ENCODE measurements at regions not wholly inside any gene's neighbourhood (a gene's known extent, or its start where the extent isn't known, plus 50 kb on each side); places are given as distances from the start of the nearest gene placed in this dataset.

GRCh38 chr18:38805256-38805655 is 1239.7 kb upstream of the CELF4 start:
- H2BK20ac ChIP-seq (ENCODE audit: low read length): no peak overlapping the region
- no peaks in the 10 kb centered on the region for H3K79me1 ChIP-seq (ENCODE audit: low read depth, low read length)
- no peak overlapping the region for H2BK120ac ChIP-seq (replicated peaks; ENCODE audit: low read depth, low read length)
- H2BK12ac ChIP-seq (ENCODE audit: low read depth, low read length): no peak overlapping the region
- no peak overlapping the region for H3K23ac ChIP-seq (ENCODE audit: insufficient read length)
- no peak overlapping the region; a peak in 1 of 4 replicates for H3K4me2 ChIP-seq (ENCODE audit: insufficient read depth in 1 of 2, low read depth in 2 of 2, low read length in 2 of 2)
- no peak overlapping the region for H3K9ac ChIP-seq (replicated peaks in 1 of 4; ENCODE audit: extremely low read depth in 1 of 4, low read depth in 3 of 4, low read length in 3 of 4)
- DNase-seq (ENCODE audit: low read depth in 1 of 2, low spot score in 2 of 2) (no peak), FAIRE-seq (no peak)
- H3K4me3 ChIP-seq (ENCODE audit: extremely low read depth in 1 of 4, insufficient read depth in 2 of 4, low read depth in 3 of 4, low read length in 4 of 4): no peak overlapping the region
- H2BK15ac ChIP-seq (ENCODE audit: low read length): no peak overlapping the region
- no peak overlapping the region for H3K14ac ChIP-seq (ENCODE audit: insufficient read length)
- ChIA-PET POLR2A (ENCODE audit: partially characterized antibody) (interaction anchor here (0.6 kb wide), 1 partner anchor 27 kb away, joined by 3 read pairs; no protein-coding TSS in a partner anchor), CTCF (ENCODE audit: partially characterized antibody) (no interaction called here)
- no peak overlapping the region for H3K18ac ChIP-seq (ENCODE audit: extremely low read depth, low read length)
- H2AFZ ChIP-seq (ENCODE audit: low read length): no peak overlapping the region
- H4K20me1 ChIP-seq (replicated peaks in 1 of 2; ENCODE audit: control insufficient read depth in 1 of 2, insufficient read depth in 2 of 2, low read length in 2 of 2): no peaks in the 10 kb centered on the region
- H3K23me2 ChIP-seq (ENCODE audit: low read depth, low read length): no peaks in the 10 kb centered on the region
- WGBS, 2 experiments (ENCODE audit: extremely low coverage in 1 of 2, insufficient coverage in 1 of 2, insufficient read length in 1 of 2, insufficient replicate concordance in 2 of 2, low coverage in 1 of 2, low lambda C conversion rate in 2 of 2, missing lambda C conversion rate in 1 of 2): 58% methylated on average over 1 of the region's 1 CpG; no CpG with 5 or more reads in 1 of the 2 experiments
- H3K79me2 ChIP-seq (ENCODE audit: control insufficient read depth in 1 of 2, insufficient read depth in 2 of 2, low read length in 2 of 2): no peaks in the 10 kb centered on the region
- no peak overlapping the region for H2BK5ac ChIP-seq (ENCODE audit: low read depth, low read length)
- no peak overlapping the region for H4K5ac ChIP-seq (ENCODE audit: insufficient read length, low read depth, low read length)
- no peak overlapping the region for H2AK5ac ChIP-seq (ENCODE audit: low read depth, low read length)
- no peaks in the 10 kb centered on the region for H3K36me3 ChIP-seq (ENCODE audit: control insufficient read depth in 2 of 4, insufficient read depth in 4 of 4, low read length in 3 of 4)
- no peak overlapping the region for H3K4ac ChIP-seq (replicated peaks; ENCODE audit: insufficient read length, low read depth, low read length)
- H4K8ac ChIP-seq (ENCODE audit: extremely low read depth, insufficient read depth, low read length): no peak overlapping the region
- no peaks in the 10 kb centered on the region for H3K27me3 ChIP-seq (replicated peaks in 1 of 4; ENCODE audit: control insufficient read depth in 3 of 4, extremely low read depth in 1 of 4, insufficient read depth in 3 of 4, low read length in 3 of 4)
- H3K4me1 ChIP-seq (replicated peaks in 1 of 4; ENCODE audit: control insufficient read depth in 3 of 4, insufficient read depth in 4 of 4, low read length in 3 of 4): peaks cover 0 to 4% (median under 1%) of the 10 kb centered on the region in 4 experiments; a peak in 3 of 7 replicates
- no peak overlapping the region for H3K56ac ChIP-seq (replicated peaks; ENCODE audit: insufficient read length, low read depth, low read length)
- no peak overlapping the region for H4K91ac ChIP-seq (replicated peaks; ENCODE audit: insufficient read length, low read length)
- H3K9me3 ChIP-seq (ENCODE audit: insufficient read depth in 2 of 2, low read depth in 1 of 2, low read length in 1 of 2): no peaks in the 10 kb centered on the region
- H3K27ac ChIP-seq (ENCODE audit: low read depth, low read length): no peak overlapping the region
- TF ChIP-seq BCL11A (IDR thresholded peaks at IDR 0.05; ENCODE audit: low read depth in 2 of 2, low read length in 2 of 2) (no peak), ASH2L (IDR thresholded peaks at IDR 0.05; ENCODE audit: low read length) (no peak), CBX5 (IDR thresholded peaks at IDR 0.05; ENCODE audit: low read depth, low read length) (no peak), BRCA1 (IDR thresholded peaks at IDR 0.05; ENCODE audit: low read depth, low read length) (no peak), ATF2 (IDR thresholded peaks at IDR 0.05; ENCODE audit: low read length) (no peak), TBP (IDR thresholded peaks at IDR 0.05; ENCODE audit: low read depth, low read length) (no peak), RBBP5 (IDR thresholded peaks at IDR 0.05; ENCODE audit: borderline replicate concordance, low read depth, low read length) (no peak), PHF8 (conservative IDR thresholded peaks at IDR 0.05; ENCODE audit: low read depth, low read length) (no peak), CHD1 (IDR thresholded peaks at IDR 0.05; ENCODE audit: low read depth, low read length) (no peak), EP300 (IDR thresholded peaks at IDR 0.05; ENCODE audit: borderline replicate concordance in 1 of 2, low read depth in 2 of 2, low read length in 2 of 2) (no peak), POU5F1 (IDR thresholded peaks at IDR 0.05; ENCODE audit: low read depth, low read length) (no peak), CEBPB (IDR thresholded peaks at IDR 0.05; ENCODE audit: low read depth, low read length) (no peak), JUND (IDR thresholded peaks at IDR 0.05; ENCODE audit: low read length) (no peak), TEAD4 (IDR thresholded peaks at IDR 0.05; ENCODE audit: low read depth, low read length) (no peak)

Measured in H1 (cell line).